ENCODE measurements at regions not wholly inside any gene's neighbourhood (a gene's known extent, or its start where the extent isn't known, plus 50 kb on each side); places are given as distances from the start of the nearest gene placed in this dataset.

DNA sequence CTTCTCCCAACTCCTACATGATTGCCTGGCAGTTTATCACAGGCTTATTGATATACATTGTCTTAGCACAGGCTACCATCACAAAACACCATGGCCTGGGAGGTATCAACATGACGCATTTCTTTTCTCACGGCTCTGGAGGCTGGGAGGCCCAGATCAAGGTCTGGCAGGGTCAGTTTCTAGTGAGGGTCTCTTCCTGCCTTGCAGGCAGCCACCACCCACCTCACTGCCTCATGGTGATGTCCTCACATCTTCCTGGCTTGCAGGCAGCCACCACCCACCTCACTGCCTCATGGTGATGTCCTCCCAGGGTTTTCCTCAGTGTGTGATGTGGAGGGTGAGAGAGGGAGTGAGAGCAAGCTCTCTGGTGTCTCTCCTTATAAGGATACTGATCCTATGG is 599.3 kb upstream of the MKI67 start:
- DNase-seq, result no peak

- no peak for DNase-seq
Measured at GRCh38 chr10:128727114-128727513, 600.9 kb upstream of the MKI67 start.

DNA sequence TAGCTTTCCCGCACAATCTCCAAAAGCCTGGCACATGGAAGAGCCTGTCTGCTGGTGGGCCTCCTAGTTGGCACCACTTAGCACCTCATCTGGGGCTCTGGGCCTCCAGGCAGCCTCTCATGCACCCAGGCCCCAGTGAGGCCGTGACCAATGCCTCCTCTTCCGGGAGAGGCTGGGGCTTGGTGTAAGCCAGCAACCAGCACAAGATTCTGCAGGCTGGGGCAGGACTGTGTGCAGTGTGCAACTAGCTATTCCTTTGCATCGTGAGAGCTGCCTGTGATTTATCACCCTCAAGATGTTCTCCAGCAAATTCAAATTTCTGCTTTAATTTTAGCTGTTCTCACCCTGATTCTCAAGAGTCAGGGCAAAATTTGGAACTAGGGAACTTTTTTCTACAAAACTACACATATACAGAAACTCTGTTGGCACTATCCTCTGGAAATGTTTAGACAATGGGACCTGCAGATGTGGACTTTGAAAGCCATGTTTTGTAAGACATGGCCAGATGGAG is 603.7 kb upstream of the MKI67 start:
- DNase-seq, result no peak

- no peak for DNase-seq
Measured at GRCh38 chr10:128730922-128731321, 604.7 kb upstream of the MKI67 start.

GRCh38 chr10:128734161-128734560 is 607.9 kb upstream of the MKI67 start:
- DNase-seq, result no peak

DNA sequence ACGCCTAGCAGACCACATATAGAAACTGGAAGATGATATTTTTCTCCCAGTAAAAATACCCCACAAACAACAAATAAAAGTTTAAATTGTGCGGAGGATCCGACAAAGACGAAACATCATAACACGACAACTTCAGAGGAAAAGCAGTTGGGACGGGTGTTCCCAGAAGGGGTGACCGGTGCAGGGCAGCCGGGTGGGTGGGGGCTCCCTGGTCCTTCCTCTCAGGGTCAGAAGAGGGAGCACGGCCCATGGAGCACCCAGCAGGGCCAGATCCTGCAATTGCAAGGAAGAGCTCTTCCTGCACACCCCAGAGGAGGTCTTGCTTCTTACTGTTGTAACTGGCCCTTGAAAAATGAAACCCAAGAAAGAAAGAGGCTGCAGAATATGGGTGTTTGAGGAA is 608.5 kb upstream of the MKI67 start:
- no peak for DNase-seq

DNA sequence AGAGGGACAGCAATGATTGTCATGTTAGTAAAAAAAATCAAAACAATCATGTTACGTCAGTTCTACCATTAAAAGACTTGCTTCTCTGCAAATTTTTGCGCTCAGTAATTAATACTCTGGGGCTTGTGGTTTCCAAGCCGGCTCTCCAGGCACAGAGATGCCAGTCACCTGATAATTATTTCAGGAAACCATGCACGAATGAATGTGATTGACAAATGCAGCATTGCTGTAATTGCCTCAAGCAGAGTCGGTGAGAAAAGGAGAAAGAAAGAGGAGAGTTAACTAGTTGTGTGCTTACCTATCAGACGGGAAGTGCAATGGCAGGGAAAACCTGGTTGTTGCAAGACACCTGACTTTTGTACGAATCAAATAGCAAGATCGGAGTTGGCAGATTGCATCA is 609.8 kb upstream of the MKI67 start:
- DNase-seq, result no peak

DNA sequence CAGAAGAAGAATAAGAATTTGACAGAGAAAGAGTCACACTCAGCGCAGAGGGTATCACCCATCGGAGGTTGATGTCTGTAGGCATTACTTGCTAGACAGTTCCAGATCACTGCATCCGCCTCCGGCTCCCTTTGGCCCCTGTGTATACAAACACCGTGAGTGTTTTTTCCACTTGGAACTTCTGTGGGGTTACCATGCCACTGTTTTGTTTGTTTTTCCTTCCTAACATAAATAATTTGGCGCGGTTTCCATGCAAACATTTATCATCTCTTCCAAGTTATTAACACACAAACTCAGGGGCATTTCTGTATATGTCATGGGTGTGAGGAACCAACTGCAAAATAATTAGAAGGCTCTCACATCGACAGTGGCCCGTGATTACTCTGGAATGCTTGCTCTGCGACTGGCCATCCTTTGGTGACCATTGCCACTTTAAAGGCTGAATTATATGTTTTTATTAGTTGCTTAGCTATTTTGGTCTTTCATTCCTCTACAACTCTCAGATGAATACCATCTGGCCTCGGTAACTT is 612.2 kb upstream of the MKI67 start:
- no peak for DNase-seq

GRCh38 chr10:128739930-128740329 is 613.7 kb upstream of the MKI67 start:
- no peak for DNase-seq

DNA sequence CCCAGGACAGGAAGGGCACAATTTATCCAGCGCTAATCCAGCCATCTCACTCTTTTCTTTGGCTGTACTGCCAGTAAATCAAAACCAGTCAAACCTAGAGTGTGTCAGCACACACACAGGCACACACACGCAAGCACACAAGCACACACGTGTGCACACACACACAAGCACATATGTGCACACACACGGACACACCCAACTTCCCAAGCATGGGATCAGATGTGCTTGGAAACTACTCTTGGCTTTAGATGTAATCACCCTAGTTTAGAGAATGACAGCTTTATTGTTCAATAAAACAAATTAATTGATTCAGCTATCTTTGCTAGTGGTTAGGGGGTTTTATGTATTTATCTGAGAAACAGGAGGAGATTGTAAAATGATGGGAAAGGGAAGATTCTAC is 615.0 kb upstream of the MKI67 start:
- DNase-seq, result no peak

GRCh38 chr10:128741680-128742079 is 615.5 kb upstream of the MKI67 start:
- DNase-seq, result no peak

DNA sequence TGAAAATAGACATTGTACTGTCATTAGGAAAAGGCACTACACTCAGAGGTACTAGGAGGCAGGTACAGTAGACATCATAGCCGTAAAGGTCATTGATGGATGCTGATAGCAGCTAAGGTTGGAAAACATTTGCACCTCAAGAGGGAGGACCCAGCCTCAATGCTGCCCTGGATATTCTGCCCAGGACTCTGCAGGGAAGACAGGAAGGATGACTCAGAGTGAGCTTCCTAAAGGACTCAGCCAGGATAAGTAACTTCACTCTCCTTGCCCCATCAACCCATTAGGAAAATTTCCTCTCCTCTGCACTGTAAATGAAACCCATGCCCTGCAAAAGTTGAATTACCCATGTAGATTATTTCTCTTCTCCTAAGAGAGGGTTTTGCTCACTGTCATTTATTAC is 617.9 kb upstream of the MKI67 start:
- no peak for DNase-seq

DNA sequence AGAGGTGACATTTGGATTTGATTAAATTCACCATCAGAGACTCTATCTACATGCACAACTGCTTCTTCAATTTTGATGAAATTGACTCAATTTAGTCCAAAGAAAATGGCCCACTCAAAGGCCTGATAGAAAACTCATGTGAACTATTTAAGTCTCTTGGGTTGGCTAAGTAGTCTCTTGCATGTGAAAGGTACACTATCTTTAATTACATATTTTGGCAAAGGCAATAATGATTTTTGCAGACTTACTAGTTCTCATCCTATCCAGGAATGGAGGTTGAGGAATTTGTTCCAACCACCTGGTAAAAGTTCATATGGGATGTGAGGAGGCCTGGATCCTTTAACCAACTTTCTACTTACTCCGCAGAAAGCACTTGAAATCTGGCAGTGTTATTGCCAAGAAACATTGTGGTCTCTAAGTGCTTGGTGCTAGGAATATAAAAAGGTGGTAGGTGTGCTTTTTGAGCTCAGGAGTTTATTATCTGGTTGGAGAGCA is 618.6 kb upstream of the MKI67 start:
- DNase-seq, result no peak

DNA sequence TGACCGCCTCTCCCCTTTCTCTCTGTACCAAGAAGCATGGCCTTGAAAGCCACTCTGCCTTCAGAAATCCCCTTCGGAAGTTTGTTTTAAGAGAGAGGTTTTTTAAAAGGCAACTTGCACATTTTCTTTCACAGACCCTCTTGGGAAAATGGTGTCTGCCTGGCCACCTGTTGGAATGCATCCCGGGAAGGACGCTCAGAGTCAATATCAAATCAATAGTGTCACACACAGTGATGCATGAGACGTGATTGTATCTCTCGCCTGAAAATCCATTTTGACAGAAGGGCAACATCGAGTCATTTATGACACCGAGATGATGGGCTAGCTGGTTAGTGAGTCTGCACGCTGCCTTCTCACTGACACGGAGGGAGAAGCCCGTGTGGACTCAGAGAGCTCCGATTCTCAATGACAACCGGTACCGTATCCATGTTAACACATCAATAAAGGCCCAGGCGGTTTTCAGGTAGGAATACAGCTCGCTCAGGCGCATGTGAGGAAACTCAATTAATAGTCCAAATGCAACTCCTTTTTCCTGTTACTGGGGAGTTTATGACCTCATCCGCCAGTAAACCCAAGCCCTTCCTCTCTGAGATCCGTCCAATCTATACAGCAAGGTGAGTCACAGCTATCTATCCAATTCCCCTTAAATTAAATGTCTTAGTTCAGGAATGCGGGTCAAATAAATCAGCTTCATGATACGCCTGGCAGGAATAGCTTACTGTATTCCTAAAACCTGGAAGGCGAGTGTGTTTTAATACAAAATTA is 621.5 kb upstream of the MKI67 start:
- no peak for DNase-seq

- no peak for DNase-seq
Measured at GRCh38 chr10:128751284-128751683, 625.1 kb upstream of the MKI67 start.

GRCh38 chr10:128751851-128752250 is 625.6 kb upstream of the MKI67 start:
- no peak for DNase-seq

DNA sequence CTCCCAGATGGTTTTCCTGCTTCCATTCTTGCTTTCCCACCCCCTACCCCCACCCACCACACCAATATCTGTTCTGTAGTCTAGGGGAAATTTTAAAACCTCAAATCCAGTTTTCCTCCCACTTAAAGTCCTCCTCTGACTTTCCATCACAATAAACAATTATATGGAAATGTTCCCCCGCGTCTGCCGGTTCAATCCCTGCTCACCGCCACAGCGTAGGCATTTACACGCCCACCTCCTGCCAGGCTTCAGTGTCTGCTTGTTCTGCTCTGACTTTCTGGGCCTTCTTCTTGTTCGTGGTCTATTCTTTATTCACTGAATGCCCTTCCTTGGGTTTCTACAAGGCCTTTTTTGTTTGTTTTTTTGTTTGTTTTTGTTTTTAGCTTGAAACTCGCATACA is 633.0 kb upstream of the MKI67 start:
- DNase-seq, result no peak

DNA sequence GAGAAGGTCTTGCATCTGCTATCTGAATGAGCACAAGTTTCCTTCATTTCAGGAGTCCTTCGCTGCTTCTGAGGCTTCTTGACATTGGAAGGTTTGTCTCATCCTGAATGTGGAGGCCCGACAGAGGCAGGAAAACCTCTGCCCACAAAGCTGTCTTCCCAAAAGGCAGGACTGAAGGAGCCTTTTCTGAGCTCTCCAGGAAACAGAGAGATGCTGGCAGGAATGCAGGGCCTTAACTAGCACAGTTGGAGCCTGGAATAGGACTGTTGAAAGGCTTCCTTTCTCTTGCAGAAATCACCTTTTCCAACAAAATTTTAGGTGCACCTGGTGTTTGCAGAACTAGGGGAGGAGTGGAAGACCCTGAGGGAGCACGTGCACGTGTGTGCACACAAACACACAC is 637.4 kb upstream of the MKI67 start:
- DNase-seq, result no peak

- no peak for DNase-seq
Measured at GRCh38 chr10:128764190-128764589, 638.0 kb upstream of the MKI67 start.

DNA sequence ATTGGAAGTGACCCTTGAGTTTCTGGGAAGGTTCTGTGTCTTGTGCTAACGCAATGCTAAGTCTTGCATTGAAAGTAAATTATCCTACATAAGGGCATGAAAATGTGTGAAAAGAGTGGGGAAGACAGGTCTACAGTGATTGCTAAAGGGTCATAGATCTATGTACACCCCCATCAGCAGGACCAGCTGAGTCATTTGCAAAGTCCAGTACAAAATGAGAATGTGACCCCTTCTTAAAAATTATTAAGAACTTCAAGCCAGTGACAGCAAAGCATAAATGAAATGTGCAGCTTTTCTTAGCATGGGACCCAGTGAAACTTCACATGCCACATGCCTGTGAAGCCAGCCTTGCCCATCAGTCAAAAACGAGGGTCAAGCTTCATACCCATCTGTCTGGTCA is 640.7 kb upstream of the MKI67 start:
- DNase-seq, result no peak

DNA sequence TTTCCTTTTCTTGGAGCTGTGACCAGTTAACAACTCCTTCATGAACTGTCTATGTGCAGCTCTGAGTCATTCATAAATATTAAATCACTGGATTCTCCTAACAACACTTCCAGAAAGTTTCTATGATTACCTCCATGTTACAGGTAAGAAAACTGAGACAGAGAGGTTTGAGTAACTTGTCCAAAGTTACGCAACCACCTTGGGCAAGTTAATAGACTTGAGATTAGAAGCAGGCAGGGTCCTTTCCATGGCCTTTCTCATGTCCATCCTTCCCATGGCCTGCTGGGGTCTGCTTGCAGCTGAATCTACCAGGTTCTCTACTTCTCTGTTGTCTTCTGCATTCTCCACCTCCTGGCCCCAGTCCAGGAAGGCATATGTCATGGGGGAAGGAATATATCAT is 648.8 kb upstream of the MKI67 start:
- no peak for DNase-seq

- DNase-seq, result no peak
Measured at GRCh38 chr10:128775743-128776142, 649.5 kb upstream of the MKI67 start.

DNA sequence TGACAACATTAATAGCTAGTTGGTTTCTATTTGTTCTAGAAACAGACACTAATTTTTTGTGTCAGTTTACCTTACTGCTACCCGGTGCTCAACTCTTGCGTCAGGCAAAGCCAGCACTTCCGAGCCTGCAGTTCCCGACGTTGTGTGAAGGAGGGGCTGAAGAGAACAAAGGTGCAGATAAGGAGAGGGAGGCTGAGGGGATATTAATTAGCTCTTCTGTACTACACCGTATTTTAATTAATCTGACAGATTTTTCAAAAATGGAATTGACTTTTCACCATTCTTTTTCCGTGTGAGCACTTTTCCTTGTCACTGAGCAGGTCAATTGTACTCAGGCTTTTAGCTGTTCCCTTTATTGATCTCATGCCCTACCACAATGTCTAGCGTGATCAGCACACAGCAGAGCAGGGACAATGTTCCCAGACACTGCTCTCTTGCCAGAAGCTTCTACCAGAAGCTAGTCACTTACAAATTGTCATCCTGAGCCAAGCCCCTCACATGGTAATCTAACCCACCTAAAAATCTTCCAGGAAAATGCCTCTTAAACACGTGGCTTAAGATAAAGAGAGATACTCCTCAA is 650.5 kb upstream of the MKI67 start:
- DNase-seq, result no peak

DNA sequence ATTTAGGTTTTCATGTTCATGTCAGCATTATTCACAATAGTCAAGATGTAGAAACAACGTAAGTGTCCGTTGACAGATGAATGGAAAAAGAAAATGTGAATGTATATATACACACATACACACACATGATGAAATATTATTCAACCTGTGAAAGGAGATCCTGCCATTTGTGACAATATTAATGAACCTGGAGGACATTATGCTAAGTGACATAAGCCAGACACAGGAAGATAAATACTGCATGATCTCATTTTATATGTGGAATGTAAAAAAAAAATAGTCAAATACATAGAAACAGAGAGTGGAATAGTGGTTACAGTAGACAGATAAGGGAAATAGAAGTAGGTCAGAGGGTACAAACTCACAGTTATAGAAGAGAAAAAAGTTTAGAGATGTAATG is 651.1 kb upstream of the MKI67 start:
- DNase-seq, result no peak
